Peyer's patch (tissue), 4 donors: ENCODE measurements at regions not wholly inside any gene's neighbourhood (a gene's known extent, or its start where the extent isn't known, plus 50 kb on each side); places are given as distances from the start of the nearest gene placed in this dataset.

Source experiments
- DNase-seq, 3 donors: peaks; one replicate each; pipeline ENCODE4 v3.0.0-alpha.2; 2017 to 2019
- H3K27ac ChIP-seq, 4 donors: fragments of 200-600 bp; sonication (generic); one replicate each; pipeline ENCODE4 v1.5.1; 2016 to 2019
- H3K27me3 ChIP-seq, 2 donors: fragments of 200-600 bp; sonication (generic); one replicate each; pipeline ENCODE4 v1.5.1; 2019
- H3K36me3 ChIP-seq, 3 donors: fragments of 200-600 bp; sonication (generic); one replicate each; pipeline ENCODE4 v1.5.1; 2016 to 2019
- H3K4me1 ChIP-seq, 4 donors: fragments of 200-600 bp; sonication (generic); one replicate each; pipeline ENCODE4 v1.5.1; 2016 to 2019
- H3K4me3 ChIP-seq, 4 donors: fragments of 200-600 bp; sonication (generic); 1 replicate in 3 of 4; 2 replicates in 1 of 4; pipeline ENCODE4 v1.5.1; 2016 to 2019; ENCODE audit warnings: mild to moderate bottlenecking in 1 of 4
- H3K9me3 ChIP-seq, 4 donors: fragments of 200-600 bp; sonication (generic); one replicate each; pipeline ENCODE4 v1.5.1; 2016 to 2019; ENCODE audit warnings: mild to moderate bottlenecking in 1 of 4
- CTCF ChIP-seq, 6 experiments: fragments of 450-650 bp in 4 of 6; fragments of 200-600 bp in 2 of 6; sonication (generic) in 1 of 6; IDR thresholded peaks; one replicate each; pipeline ENCODE4 v1.5.1; 2017 to 2019; ENCODE audit warnings: antibody characterized with exemption in 6 of 6, mild to moderate bottlenecking in 3 of 6, moderate library complexity in 1 of 6
- POLR2A ChIP-seq, 2 donors: fragments of 450-650 bp; IDR thresholded peaks; one replicate each; pipeline ENCODE4 v1.5.1; 2017; ENCODE audit warnings: antibody characterized with exemption in 2 of 2, mild to moderate bottlenecking in 2 of 2, moderate library complexity in 2 of 2
- small RNA-seq, 2 donors: library from RNA; depleted of rRNA; stranded (forward); fragments of <200 nt; gene quantifications; one replicate each; pipeline ENCODE3, GENCODE V24; 2016

GRCh38 chr3:87335931-87336330, 59.5 kb upstream of the POU1F1 start:
- Histone ChIP-seq H3K4me3 (no peak overlapping the region), H3K27me3 (no peaks in the 10 kb centered on the region), H3K36me3 (no peaks in the 10 kb centered on the region), H3K27ac (no peak overlapping the region), H3K4me1 (no peaks in the 10 kb centered on the region), H3K9me3 (no peaks in the 10 kb centered on the region)
- no peak for TF ChIP-seq POLR2A (IDR thresholded peaks at IDR 0.05)
- no peak for DNase-seq

DNA sequence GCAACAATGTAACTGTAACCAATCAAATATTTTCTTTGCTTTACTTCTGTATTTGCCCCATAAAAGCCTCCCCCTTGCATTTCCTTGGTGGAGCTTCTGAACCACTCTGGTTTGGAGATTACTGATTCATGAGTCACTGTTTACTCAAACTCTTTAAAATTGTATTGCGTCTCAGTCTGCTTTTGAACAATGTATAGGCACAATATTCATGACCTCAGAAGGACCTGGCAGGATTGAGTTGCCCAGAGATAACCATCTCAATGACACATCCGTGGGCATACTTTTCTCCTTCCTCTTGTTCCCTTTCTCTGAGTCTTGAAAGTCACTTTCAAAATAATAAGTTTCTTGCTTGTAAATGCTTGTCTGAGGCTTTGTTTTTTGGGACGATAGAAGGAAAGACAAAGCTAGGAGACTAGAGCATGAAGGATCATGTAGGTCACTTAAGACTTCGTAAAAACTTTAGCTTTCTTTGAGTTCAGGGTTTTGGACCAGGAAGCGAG, 57.1 kb upstream of the POU1F1 start:
- H3K27me3 ChIP-seq = no peaks in the 10 kb centered on the region
- H3K9me3 ChIP-seq = no peaks in the 10 kb centered on the region
- H3K4me3 ChIP-seq = no peak overlapping the region
- TF ChIP-seq POLR2A (IDR thresholded peaks at IDR 0.05) = no peak
- H3K4me1 ChIP-seq = no peaks in the 10 kb centered on the region
- DNase-seq = no peak
- H3K36me3 ChIP-seq = no peaks in the 10 kb centered on the region
- H3K27ac ChIP-seq = no peak overlapping the region

DNA sequence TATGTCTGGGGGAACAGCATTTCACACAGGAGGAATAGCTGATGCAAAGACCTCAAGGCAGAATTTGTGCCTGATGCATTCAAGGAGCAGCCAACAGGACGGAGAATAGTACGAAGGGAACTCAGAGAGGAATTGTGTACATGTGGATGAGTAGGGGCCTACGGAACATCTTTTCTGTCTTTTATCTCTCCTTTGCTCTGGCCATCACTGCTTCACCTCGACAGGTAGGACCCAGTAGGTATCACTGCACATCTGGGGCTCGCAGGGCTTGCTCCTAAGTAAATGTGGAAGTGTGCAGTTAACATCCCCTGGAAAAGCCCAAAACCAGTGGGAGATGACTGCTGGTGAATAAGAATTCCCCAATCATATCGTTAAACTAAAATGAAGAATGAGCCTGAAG, 56.4 kb upstream of the POU1F1 start:
- Histone ChIP-seq H3K27me3 (no peaks in the 10 kb centered on the region), H3K27ac (no peak overlapping the region), H3K36me3 (no peaks in the 10 kb centered on the region), H3K9me3 (no peaks in the 10 kb centered on the region), H3K4me3 (no peak overlapping the region), H3K4me1 (no peaks in the 10 kb centered on the region)
- TF ChIP-seq POLR2A (IDR thresholded peaks at IDR 0.05) = no peak
- no peak for TF ChIP-seq CTCF (IDR thresholded peaks at IDR 0.05)
- DNase-seq = no peak

DNA sequence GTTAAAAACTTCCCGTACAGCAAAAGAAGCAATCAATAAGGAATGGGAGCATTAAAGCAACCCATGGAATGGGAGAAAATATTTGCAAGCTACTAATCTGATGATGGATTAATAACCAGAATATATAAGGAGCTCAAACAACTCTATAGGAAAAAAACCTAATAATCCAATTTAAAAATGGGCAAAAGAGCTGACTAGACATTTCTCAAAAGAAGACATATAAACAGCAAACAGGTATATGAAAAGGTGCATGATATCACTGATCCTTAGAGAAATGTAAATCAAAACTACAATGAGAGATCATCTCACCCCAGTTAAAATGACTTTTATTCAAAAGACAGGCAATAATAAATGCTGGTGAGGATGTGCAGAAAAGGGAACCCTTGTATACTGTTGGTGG, 52.7 kb upstream of the POU1F1 start:
- Histone ChIP-seq H3K9me3 (no peaks in the 10 kb centered on the region), H3K4me1 (no peaks in the 10 kb centered on the region), H3K36me3 (no peaks in the 10 kb centered on the region), H3K4me3 (no peak overlapping the region), H3K27ac (no peak overlapping the region), H3K27me3 (no peaks in the 10 kb centered on the region)
- no peak for TF ChIP-seq CTCF (IDR thresholded peaks at IDR 0.05)
- no peak for TF ChIP-seq POLR2A (IDR thresholded peaks at IDR 0.05)
- DNase-seq = no peak

Small RNAs in the stretch of these regions (small RNA-seq; reads per million reads assigned to genes)
- gene RNU6-873P (0 reads per million in 2 donors), gene RNU6ATAC6P (0 reads per million in 2 donors)
